IPS-18a (cell line): ENCODE measurements at regions not wholly inside any gene's neighbourhood (a gene's known extent, or its start where the extent isn't known, plus 50 kb on each side); places are given as distances from the start of the nearest gene placed in this dataset.

ENCODE experiments used
- H3K27ac ChIP-seq: one replicate; pipeline ENCODE4 v1.5.1; 2013; ENCODE audit warnings: low read length
- H3K27me3 ChIP-seq: one replicate; pipeline ENCODE4 v1.6.1; 2013; ENCODE audit warnings: mild to moderate bottlenecking, low read length; ENCODE audit not compliant: control insufficient read depth, insufficient read depth
- H3K36me3 ChIP-seq: one replicate; pipeline ENCODE4 v1.6.1; 2013; ENCODE audit warnings: low read depth, low read length; ENCODE audit not compliant: control insufficient read depth
- H3K4me1 ChIP-seq: one replicate; pipeline ENCODE4 v1.6.1; 2013; ENCODE audit warnings: low read depth, low read length; ENCODE audit not compliant: control insufficient read depth
- H3K4me3 ChIP-seq: one replicate; pipeline ENCODE4 v1.5.1; 2013; ENCODE audit warnings: low read length
- H3K9ac ChIP-seq: one replicate; pipeline ENCODE4 v1.6.1; 2013; ENCODE audit warnings: mild to moderate bottlenecking, low read length, moderate library complexity
- H3K9me3 ChIP-seq: one replicate; pipeline ENCODE4 v1.6.1; 2013; ENCODE audit warnings: low read depth, low read length; ENCODE audit not compliant: control insufficient read depth

DNA sequence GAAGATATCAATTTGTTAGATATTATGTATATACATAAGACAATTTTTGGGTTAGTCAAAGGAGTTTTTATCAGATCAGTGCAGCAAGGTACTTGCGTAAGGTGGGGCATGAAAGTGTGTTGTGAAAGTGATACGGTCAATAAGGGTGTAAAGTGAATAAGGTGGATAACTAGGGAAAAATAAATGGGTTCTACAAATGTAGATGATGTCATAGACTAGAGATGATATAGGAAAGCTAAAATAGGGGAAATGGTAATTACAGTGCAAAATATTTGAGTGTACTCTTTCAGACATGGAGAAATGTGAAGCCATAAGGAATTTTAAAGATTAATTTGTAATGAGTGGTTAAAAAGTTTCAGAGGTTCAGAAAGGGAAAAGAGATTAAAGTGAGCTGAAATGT lies 180.6 kb upstream of the KHDRBS2 start:
- Histone ChIP-seq H3K36me3 (no peaks in the 10 kb centered on the region), H3K27me3 (no peaks in the 10 kb centered on the region), H3K27ac (no peak overlapping the region), H3K9ac (no peak overlapping the region), H3K4me1 (no peaks in the 10 kb centered on the region), H3K9me3 (no peaks in the 10 kb centered on the region), H3K4me3 (no peak overlapping the region)

- Histone ChIP-seq H3K4me3 (no peak overlapping the region), H3K4me1 (no peaks in the 10 kb centered on the region), H3K27ac (no peak overlapping the region), H3K36me3 (no peaks in the 10 kb centered on the region), H3K9me3 (no peaks in the 10 kb centered on the region), H3K9ac (no peak overlapping the region), H3K27me3 (no peaks in the 10 kb centered on the region)
Observed at GRCh38 chr6:62465206-62465605, 179.2 kb upstream of the KHDRBS2 start.

GRCh38 chr6:62452586-62452985 lies 166.6 kb upstream of the KHDRBS2 start:
- Histone ChIP-seq H3K9me3 (no peaks in the 10 kb centered on the region), H3K27me3 (no peaks in the 10 kb centered on the region), H3K36me3 (no peaks in the 10 kb centered on the region), H3K9ac (no peak overlapping the region), H3K4me3 (no peak overlapping the region), H3K4me1 (peaks cover 3% of the 10 kb centered on the region), H3K27ac (no peak overlapping the region)

DNA sequence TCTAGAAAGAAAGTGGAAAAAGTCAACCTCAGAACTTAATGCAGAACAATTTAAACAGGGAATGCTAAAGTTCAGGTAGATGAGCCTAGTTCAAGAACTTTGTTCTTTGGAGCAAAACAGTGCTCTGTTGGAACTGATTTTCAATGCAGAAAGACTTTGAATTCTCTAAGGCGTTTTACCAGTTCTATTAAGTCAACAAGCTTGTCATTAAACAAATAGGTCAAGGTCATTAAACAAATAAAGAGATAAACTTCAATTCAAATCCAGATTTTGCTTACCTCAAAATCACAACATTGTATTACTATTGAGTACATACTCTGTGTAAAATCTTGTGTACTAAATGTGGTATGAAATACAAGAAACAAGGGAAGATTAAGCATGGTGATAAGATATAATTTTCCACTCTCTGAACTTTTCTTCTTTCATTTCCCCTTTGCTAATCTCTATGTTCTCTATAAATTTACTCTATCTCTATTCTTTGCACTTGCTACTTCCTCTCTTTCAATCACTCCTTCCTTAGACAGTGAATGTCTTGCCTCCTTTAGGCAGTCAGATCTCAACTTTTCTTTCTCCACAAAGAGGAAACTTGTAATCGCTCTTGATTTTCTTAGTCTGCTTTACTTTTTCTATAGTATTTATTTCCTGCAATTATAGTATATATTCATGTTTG lies 160.8 kb upstream of the KHDRBS2 start:
- no peak overlapping the region for H3K4me3 ChIP-seq
- no peaks in the 10 kb centered on the region for H3K27me3 ChIP-seq
- peaks cover 4% of the 10 kb centered on the region for H3K4me1 ChIP-seq
- H3K36me3 ChIP-seq: no peaks in the 10 kb centered on the region
- no peak overlapping the region for H3K27ac ChIP-seq
- no peaks in the 10 kb centered on the region for H3K9me3 ChIP-seq
- no peak overlapping the region for H3K9ac ChIP-seq

GRCh38 chr6:62445521-62445920 lies 159.5 kb upstream of the KHDRBS2 start:
- no peak overlapping the region for H3K9ac ChIP-seq
- no peaks in the 10 kb centered on the region for H3K9me3 ChIP-seq
- no peaks in the 10 kb centered on the region for H3K36me3 ChIP-seq
- no peak overlapping the region for H3K27ac ChIP-seq
- H3K4me1 ChIP-seq: peaks cover 4% of the 10 kb centered on the region
- no peak overlapping the region for H3K4me3 ChIP-seq
- H3K27me3 ChIP-seq: no peaks in the 10 kb centered on the region

- H3K27ac ChIP-seq: no peak overlapping the region
- no peak overlapping the region for H3K4me3 ChIP-seq
- H3K9ac ChIP-seq: no peak overlapping the region
Observed at GRCh38 chr6:62441182-62441581, 155.2 kb upstream of the KHDRBS2 start.

DNA sequence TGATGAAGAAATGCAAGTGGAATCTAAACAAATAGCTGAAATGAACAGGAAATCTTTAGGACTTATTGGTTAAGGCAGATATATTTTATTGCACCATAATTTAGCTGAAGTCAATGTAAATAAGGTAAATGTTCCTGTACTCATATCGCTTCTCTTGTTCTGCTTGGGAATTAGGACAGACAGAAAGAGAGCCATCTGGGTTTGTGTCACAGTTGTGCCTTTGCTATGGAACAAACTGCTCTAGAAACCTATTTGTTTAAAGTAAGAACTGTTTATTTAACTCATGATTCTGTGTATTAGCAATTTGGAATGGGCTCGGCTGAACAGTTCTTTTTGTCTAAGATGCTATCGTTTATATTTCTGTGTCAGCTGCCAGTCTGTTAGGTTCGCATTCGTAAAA lies 143.8 kb upstream of the KHDRBS2 start:
- H3K36me3 ChIP-seq: no peaks in the 10 kb centered on the region
- no peaks in the 10 kb centered on the region for H3K4me1 ChIP-seq
- no peak overlapping the region for H3K9ac ChIP-seq
- no peak overlapping the region for H3K27ac ChIP-seq
- no peak overlapping the region for H3K4me3 ChIP-seq
- H3K27me3 ChIP-seq: no peaks in the 10 kb centered on the region
- H3K9me3 ChIP-seq: no peaks in the 10 kb centered on the region

More at GRCh38 chr6:62441182-62441581, 155.2 kb upstream of the KHDRBS2 start:
- Histone ChIP-seq H3K4me1 (no peaks in the 10 kb centered on the region), H3K36me3 (no peaks in the 10 kb centered on the region), H3K9me3 (peaks cover 19% of the 10 kb centered on the region), H3K27me3 (no peaks in the 10 kb centered on the region)

DNA sequence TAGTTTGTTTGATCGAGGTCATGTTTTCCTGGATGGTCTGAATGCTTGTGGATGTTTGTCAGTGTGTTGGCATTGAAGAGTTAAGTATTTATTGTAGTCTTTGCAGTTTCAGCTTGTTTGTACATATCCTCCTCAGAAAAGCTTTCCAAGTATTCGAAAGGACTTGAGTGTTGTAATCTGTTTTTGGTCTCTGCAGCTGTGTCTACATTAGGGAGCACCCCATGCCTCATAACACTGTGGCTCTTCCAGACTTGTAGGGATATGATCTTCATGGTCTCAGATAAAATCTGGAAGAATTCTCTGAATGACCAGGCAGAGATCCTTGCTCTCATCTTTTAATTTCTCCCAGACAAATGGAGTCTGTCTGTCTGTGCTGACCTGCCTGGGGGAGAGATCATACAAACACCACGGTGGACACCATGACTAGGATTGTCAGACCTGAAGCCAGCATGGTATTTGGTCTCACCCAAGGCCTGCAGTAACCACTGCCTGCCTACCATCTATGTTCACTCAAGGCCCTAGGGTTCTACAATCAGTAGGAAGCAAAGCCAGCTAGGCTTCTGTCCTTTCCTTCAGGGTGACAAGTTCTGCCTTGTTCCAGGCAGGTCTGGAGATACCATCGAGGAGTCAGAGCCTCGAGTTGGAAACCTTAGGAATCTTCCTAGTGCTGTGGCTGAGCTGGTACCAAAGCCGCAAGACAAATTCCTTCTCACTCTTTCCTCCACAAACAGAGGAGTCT lies 114.7 kb upstream of the KHDRBS2 start:
- H3K27me3 ChIP-seq: no peaks in the 10 kb centered on the region
- no peaks in the 10 kb centered on the region for H3K9me3 ChIP-seq
- H3K36me3 ChIP-seq: no peaks in the 10 kb centered on the region
- H3K9ac ChIP-seq: no peak overlapping the region
- no peak overlapping the region for H3K27ac ChIP-seq
- H3K4me1 ChIP-seq: no peaks in the 10 kb centered on the region
- no peak overlapping the region for H3K4me3 ChIP-seq

GRCh38 chr6:62393608-62394007 lies 107.6 kb upstream of the KHDRBS2 start:
- H3K36me3 ChIP-seq: no peaks in the 10 kb centered on the region
- no peak overlapping the region for H3K9ac ChIP-seq
- peaks cover 11% of the 10 kb centered on the region for H3K4me1 ChIP-seq
- H3K9me3 ChIP-seq: no peaks in the 10 kb centered on the region
- H3K27me3 ChIP-seq: no peaks in the 10 kb centered on the region
- no peak overlapping the region for H3K27ac ChIP-seq
- H3K4me3 ChIP-seq: no peak overlapping the region

GRCh38 chr6:62392291-62392690 lies 106.3 kb upstream of the KHDRBS2 start:
- H3K27me3 ChIP-seq: no peaks in the 10 kb centered on the region

GRCh38 chr6:62391358-62391757 lies 105.3 kb upstream of the KHDRBS2 start:
- Histone ChIP-seq H3K9me3 (no peaks in the 10 kb centered on the region), H3K4me1 (peaks cover 11% of the 10 kb centered on the region), H3K27ac (no peak overlapping the region), H3K9ac (no peak overlapping the region), H3K36me3 (no peaks in the 10 kb centered on the region), H3K4me3 (no peak overlapping the region), H3K27me3 (no peaks in the 10 kb centered on the region)

More at GRCh38 chr6:62392291-62392690, 106.3 kb upstream of the KHDRBS2 start:
- no peak overlapping the region for H3K27ac ChIP-seq
- no peaks in the 10 kb centered on the region for H3K9me3 ChIP-seq
- H3K4me1 ChIP-seq: peaks cover 11% of the 10 kb centered on the region
- no peak overlapping the region for H3K9ac ChIP-seq
- no peaks in the 10 kb centered on the region for H3K36me3 ChIP-seq
- no peak overlapping the region for H3K4me3 ChIP-seq

DNA sequence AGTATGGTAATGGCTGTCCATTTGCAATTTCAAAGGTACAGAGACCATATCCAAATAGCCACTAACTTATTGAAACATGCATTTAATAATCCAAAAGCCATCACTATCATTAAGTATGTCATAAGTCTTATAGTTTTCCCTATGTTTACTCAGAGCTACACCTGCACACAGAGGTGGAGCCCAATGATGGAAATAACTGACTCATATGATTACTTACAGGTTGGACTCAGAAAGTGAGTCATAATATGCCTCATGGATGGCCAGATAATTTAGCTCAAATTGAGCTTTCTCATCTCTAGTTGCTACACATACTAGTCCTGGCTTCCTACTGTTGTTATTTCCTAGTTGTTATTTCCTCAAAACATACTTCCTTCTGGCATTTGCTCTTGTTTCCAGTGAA lies 104.4 kb upstream of the KHDRBS2 start:
- Histone ChIP-seq H3K27me3 (no peaks in the 10 kb centered on the region), H3K9ac (no peak overlapping the region), H3K27ac (no peak overlapping the region), H3K9me3 (no peaks in the 10 kb centered on the region), H3K4me1 (peaks cover 11% of the 10 kb centered on the region), H3K4me3 (no peak overlapping the region), H3K36me3 (no peaks in the 10 kb centered on the region)
